GM23338 (cell line): ENCODE measurements at regions not wholly inside any gene's neighbourhood (a gene's known extent, or its start where the extent isn't known, plus 50 kb on each side); places are given as distances from the start of the nearest gene placed in this dataset.

Source experiments
- ATAC-seq: fragments of 200-7000 bp; cut with Tn5 transposase; 3 replicates; pipeline ENCODE4 v1.9.1; 2020
- DNase-seq: peaks from one replicate; pipeline ENCODE4 v3.0.0-alpha.2; 2015; ENCODE audit warnings: low spot score
- H2AFZ ChIP-seq: fragments of 200-600 bp; sonication (generic); 2 replicates; pipeline ENCODE4 v1.8.0; 2016; ENCODE audit warnings: antibody characterized with exemption, mild to moderate bottlenecking, moderate library complexity
- H3F3A ChIP-seq: fragments of 200-600 bp; sonication (generic); replicated peaks from 2 replicates; pipeline ENCODE4 v1.8.0; 2017; ENCODE audit warnings: antibody characterized with exemption, mixed run types, low read depth
- H3K27ac ChIP-seq: fragments of 200-600 bp; sonication (generic); 2 replicates; pipeline ENCODE4 v1.6.1; 2016; ENCODE audit warnings: low read depth
- H3K27me3 ChIP-seq: fragments of 200-600 bp; sonication (generic); 2 replicates; pipeline ENCODE4 v1.8.0; 2016; ENCODE audit warnings: mild to moderate bottlenecking, mixed run types, moderate library complexity; ENCODE audit not compliant: insufficient read depth
- H3K36me3 ChIP-seq: fragments of 200-600 bp; sonication (generic); 2 replicates; pipeline ENCODE4 v1.8.0; 2016; ENCODE audit warnings: mild to moderate bottlenecking; ENCODE audit not compliant: insufficient read depth
- H3K4me1 ChIP-seq: fragments of 200-600 bp; sonication (generic); 2 replicates; pipeline ENCODE4 v1.8.0; 2016; ENCODE audit warnings: mild to moderate bottlenecking, moderate library complexity; ENCODE audit not compliant: insufficient read depth
- H3K4me2 ChIP-seq: fragments of 200-600 bp; sonication (generic); 2 replicates; pipeline ENCODE4 v1.7.1; 2017; ENCODE audit warnings: mixed run types
- H3K4me3 ChIP-seq: fragments of 200-600 bp; sonication (generic); 2 replicates; pipeline ENCODE4 v1.6.1; 2016; ENCODE audit warnings: mixed run types
- H3K79me2 ChIP-seq: fragments of 200-600 bp; sonication (generic); replicated peaks from 2 replicates; pipeline ENCODE4 v1.8.0; 2017; ENCODE audit warnings: mild to moderate bottlenecking; ENCODE audit not compliant: insufficient read depth
- H3K9me2 ChIP-seq: fragments of 200-600 bp; sonication (generic); 2 replicates; pipeline ENCODE4 v1.8.0; 2017; ENCODE audit not compliant: insufficient read depth
- H4K20me1 ChIP-seq: fragments of 200-600 bp; sonication (generic); replicated peaks from 2 replicates; pipeline ENCODE4 v1.8.0; 2017; ENCODE audit warnings: mild to moderate bottlenecking; ENCODE audit not compliant: insufficient read depth
- H3K27ac Mint-ChIP-seq: 2 replicates; pipeline ENCODE4 v1.8.0; 2020; ENCODE audit warnings: inconsistent platforms, mild to moderate bottlenecking, moderate library complexity, mixed read lengths
- H3K27me3 Mint-ChIP-seq: 3 replicates; pipeline ENCODE4 v1.8.0; 2022; ENCODE audit warnings: low read depth, mild to moderate bottlenecking, moderate library complexity, mixed read lengths, inconsistent platforms; ENCODE audit not compliant: insufficient read depth, poor library complexity
- H3K36me3 Mint-ChIP-seq: 3 replicates; pipeline ENCODE4 v1.8.0; 2021; ENCODE audit warnings: low read depth, mild to moderate bottlenecking, inconsistent platforms, moderate library complexity, mixed read lengths
- H3K4me1 Mint-ChIP-seq: 3 replicates; pipeline ENCODE4 v1.8.0; 2020; ENCODE audit warnings: mild to moderate bottlenecking, inconsistent platforms, mixed read lengths
- H3K4me3 Mint-ChIP-seq: 3 replicates; pipeline ENCODE4 v1.8.0; 2021; ENCODE audit warnings: moderate library complexity, mild to moderate bottlenecking, inconsistent platforms, mixed read lengths
- H3K9me3 Mint-ChIP-seq: 3 replicates; pipeline ENCODE4 v1.8.0; 2020; ENCODE audit warnings: moderate library complexity, mild to moderate bottlenecking, inconsistent platforms, mixed read lengths
- CREB1 ChIP-seq: fragments of 250-450 bp; sonication (Bioruptor Pico); IDR thresholded peaks from 2 replicates; pipeline ENCODE4 v1.5.0; 2020; ENCODE audit warnings: low read depth, mild to moderate bottlenecking, moderate library complexity
- ETS1 ChIP-seq: IDR thresholded peaks from 2 replicates; pipeline ENCODE4 v1.6.1; 2016; ENCODE audit warnings: antibody characterized with exemption
- EZH2 ChIP-seq: fragments of 200-600 bp; sonication (generic); IDR thresholded peaks from one replicate; pipeline ENCODE4 v1.8.0; 2017; ENCODE audit warnings: antibody characterized with exemption, mild to moderate bottlenecking, low read depth; ENCODE audit not compliant: unreplicated experiment
- EZH2phosphoT487 ChIP-seq: fragments of 200-600 bp; sonication (generic); IDR thresholded peaks from one replicate; pipeline ENCODE4 v1.8.1; 2018; ENCODE audit warnings: antibody characterized with exemption; ENCODE audit not compliant: unreplicated experiment
- JUNB ChIP-seq: IDR thresholded peaks from one replicate; pipeline ENCODE4 v1.6.1; 2016; ENCODE audit warnings: antibody characterized with exemption; ENCODE audit not compliant: unreplicated experiment
- NANOG ChIP-seq: IDR thresholded peaks from 2 replicates; pipeline ENCODE4 v1.6.1; 2016; ENCODE audit warnings: antibody characterized with exemption, borderline replicate concordance
- POLR2AphosphoS5 ChIP-seq: IDR thresholded peaks from 2 replicates; pipeline ENCODE4 v1.6.1; 2016; ENCODE audit warnings: antibody characterized with exemption, low read depth
- REST ChIP-seq: IDR thresholded peaks from one replicate; pipeline ENCODE4 v1.6.1; 2018; ENCODE audit warnings: antibody characterized with exemption; ENCODE audit not compliant: unreplicated experiment
- STAT1 ChIP-seq: IDR thresholded peaks from one replicate; pipeline ENCODE4 v1.6.1; 2016; ENCODE audit warnings: antibody characterized with exemption; ENCODE audit not compliant: unreplicated experiment
- ZNF114 ChIP-seq: fragments of 250-450 bp; sonication (Bioruptor Pico); IDR thresholded peaks from 2 replicates; pipeline ENCODE4 v1.5.0; 2020; ENCODE audit warnings: mild to moderate bottlenecking, moderate library complexity
- ZNF462 ChIP-seq: fragments of 250-450 bp; sonication (Bioruptor Pico); IDR thresholded peaks from 2 replicates; pipeline ENCODE4 v1.5.0; 2020; ENCODE audit warnings: mild to moderate bottlenecking, moderate library complexity

GRCh38 chr6:79301290-79301689 lies 66.8 kb upstream of the HMGN3 start:
- Histone ChIP-seq H3K4me3 (no peak overlapping the region), H3K9me2 (0 out of 2 replicates have a peak, but pooled peaks cover 3% of the 10 kb centered on the region), H4K20me1 (no peaks in the 10 kb centered on the region), H3K27ac (no peak overlapping the region), H3F3A (no peaks in the 10 kb centered on the region), H3K79me2 (no peaks in the 10 kb centered on the region), H3K36me3 (no peaks in the 10 kb centered on the region), H3K4me2 (no peak overlapping the region), H2AFZ (no peak overlapping the region), H3K4me1 (no peaks in the 10 kb centered on the region), H3K27me3 (no peaks in the 10 kb centered on the region)
- Mint-ChIP-seq H3K9me3 (no peaks in the 10 kb centered on the region), H3K27ac (no peak overlapping the region), H3K4me3 (no peak overlapping the region), H3K27me3 (no peaks in the 10 kb centered on the region), H3K4me1 (peaks cover 14% of the 10 kb centered on the region), H3K36me3 (no peaks in the 10 kb centered on the region)
- TF ChIP-seq CREB1 (CRISPR knock-in tag) (no peak), EZH2phosphoT487 (no peak), ZNF114 (no peak), JUNB (no peak), POLR2AphosphoS5 (no peak), ZNF462 (CRISPR knock-in tag) (no peak), EZH2 (no peak), NANOG (no peak), REST (no peak), STAT1 (no peak), ETS1 (no peak)
- no peak for DNase-seq
- ATAC-seq, result no peak
